ENCODE measurements at regions not wholly inside any gene's neighbourhood (a gene's known extent, or its start where the extent isn't known, plus 50 kb on each side); places are given as distances from the start of the nearest gene placed in this dataset.

- TF ChIP-seq, protein P1, sequence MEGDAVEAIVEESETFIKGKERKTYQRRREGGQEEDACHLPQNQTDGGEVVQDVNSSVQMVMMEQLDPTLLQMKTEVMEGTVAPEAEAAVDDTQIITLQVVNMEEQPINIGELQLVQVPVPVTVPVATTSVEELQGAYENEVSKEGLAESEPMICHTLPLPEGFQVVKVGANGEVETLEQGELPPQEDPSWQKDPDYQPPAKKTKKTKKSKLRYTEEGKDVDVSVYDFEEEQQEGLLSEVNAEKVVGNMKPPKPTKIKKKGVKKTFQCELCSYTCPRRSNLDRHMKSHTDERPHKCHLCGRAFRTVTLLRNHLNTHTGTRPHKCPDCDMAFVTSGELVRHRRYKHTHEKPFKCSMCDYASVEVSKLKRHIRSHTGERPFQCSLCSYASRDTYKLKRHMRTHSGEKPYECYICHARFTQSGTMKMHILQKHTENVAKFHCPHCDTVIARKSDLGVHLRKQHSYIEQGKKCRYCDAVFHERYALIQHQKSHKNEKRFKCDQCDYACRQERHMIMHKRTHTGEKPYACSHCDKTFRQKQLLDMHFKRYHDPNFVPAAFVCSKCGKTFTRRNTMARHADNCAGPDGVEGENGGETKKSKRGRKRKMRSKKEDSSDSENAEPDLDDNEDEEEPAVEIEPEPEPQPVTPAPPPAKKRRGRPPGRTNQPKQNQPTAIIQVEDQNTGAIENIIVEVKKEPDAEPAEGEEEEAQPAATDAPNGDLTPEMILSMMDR (IDR thresholded peaks at IDR 0.05): no peak
- no peak for TF ChIP-seq POLR2A (IDR thresholded peaks at IDR 0.05)
Measured at GRCh38 chr4:71283642-71284257, 55.1 kb upstream of the SLC4A4 start.
